GM18907 (cell line): ENCODE measurements at regions not wholly inside any gene's neighbourhood (a gene's known extent, or its start where the extent isn't known, plus 50 kb on each side); places are given as distances from the start of the nearest gene placed in this dataset.

ENCODE experiments used
- ATAC-seq: cut with Tn5 transposase; IDR thresholded peaks from one replicate; pipeline ENCODE4 v1.9.1; 2021; ENCODE audit warnings: mild to moderate bottlenecking, moderate library complexity; ENCODE audit not compliant: unreplicated experiment

DNA sequence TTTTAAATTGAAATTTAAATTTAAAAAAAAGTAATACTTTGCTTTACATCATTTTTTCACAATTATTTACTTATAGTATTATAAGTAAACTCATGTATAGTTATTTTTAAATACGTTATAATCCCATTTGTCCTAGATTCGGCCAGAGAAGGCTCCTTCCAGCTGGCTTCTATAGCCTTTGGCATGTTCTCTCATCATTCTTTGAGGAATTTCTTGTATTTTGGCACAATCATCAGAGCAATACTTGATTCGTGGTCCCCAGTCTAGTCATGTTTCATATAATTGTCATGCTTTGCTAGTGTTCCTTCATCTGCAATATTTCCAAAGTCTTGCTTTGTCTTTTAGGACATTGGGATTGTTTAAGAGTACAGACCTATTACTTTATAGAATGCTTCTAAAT is 1037.9 kb upstream of the AGA start:
- no peak for ATAC-seq

GRCh38 chr4:178480881-178481280 is 1038.6 kb upstream of the AGA start:
- ATAC-seq: no peak

DNA sequence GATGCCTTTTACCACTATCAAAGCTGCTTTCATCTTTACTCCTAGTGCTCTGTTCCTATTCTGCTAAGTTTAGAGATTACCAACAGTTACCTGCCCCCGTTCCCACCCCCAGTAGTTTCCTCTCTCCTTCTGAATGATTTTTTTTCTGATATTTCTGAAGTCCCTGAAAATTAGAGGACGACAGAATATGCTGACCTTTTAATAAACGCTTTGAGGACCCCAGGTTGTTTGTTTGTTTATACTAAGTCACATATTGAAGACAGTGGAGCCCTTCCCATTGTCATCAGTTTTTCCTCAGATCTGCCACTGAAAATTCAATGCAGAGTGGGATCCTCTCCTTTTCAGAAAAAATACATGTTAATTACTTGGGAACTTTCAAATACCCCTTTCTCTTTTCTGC is 1039.3 kb upstream of the AGA start:
- ATAC-seq: no peak

DNA sequence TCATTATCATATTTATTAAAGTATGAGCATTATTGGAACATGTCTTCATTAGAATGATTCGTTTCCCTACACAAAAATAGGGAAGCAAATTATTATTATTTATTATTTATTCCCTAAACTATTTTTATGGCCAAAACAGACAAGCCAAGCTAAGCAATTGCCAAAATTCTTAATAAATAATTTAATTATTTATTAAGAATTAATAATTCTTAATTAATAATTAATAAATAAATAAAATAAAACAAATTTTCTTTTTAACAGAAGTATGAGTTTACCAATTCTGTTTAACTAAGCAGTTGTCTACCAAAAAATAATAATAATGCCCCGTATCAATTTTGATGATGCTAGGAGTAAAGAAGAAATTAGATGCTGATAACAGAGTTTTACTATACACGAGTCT is 1080.8 kb upstream of the AGA start:
- no peak for ATAC-seq

- no peak for ATAC-seq
Observed at GRCh38 chr4:178535939-178536579, 1093.8 kb upstream of the AGA start.

GRCh38 chr4:178553201-178553600 is 1111.0 kb upstream of the AGA start:
- no peak for ATAC-seq

- ATAC-seq: no peak
Observed at GRCh38 chr4:178554352-178554751, 1112.1 kb upstream of the AGA start.

DNA sequence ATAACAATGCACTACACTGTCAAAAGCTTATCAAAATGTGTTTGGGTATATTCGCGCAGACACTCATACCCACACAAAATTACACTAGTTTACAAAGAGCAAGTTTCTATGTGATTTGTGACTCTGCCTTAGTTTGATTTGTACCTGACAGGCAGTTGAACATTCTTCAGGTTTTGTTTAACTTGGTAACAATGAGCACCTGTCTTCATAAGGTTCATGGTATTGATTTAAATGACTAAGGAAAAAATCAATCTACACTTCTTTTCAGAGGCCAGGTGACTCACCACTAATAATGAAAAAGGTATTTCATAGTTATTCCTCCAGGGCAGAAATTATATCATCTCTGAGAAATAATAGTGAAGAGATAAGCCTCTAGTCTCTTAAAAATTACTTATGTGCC is 1114.6 kb upstream of the AGA start:
- ATAC-seq: no peak

DNA sequence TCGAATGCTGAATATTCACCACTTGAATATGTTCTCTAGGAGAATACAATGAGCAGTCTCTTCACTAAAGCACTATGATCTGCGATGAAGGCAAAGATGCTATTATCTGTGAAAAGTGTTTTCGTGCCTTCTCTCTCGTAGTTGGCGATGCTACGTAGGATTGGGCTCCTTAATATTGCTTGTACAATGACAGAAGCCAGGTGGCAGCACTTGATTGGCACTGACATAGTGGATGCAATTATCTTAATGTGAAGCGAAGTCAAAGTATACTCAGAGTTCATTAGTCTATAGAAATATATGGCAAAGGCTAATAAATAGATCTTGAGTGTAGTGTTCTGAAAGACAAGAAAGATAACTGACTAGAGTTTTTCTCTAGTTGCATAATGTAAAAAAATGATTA is 1135.7 kb upstream of the AGA start:
- no peak for ATAC-seq

- no peak for ATAC-seq
Observed at GRCh38 chr4:178595500-178596138, 1153.4 kb upstream of the AGA start.

- ATAC-seq: no peak
Observed at GRCh38 chr4:178598672-178599071, 1156.4 kb upstream of the AGA start.

GRCh38 chr4:178599521-178599920 is 1157.3 kb upstream of the AGA start:
- ATAC-seq: no peak

DNA sequence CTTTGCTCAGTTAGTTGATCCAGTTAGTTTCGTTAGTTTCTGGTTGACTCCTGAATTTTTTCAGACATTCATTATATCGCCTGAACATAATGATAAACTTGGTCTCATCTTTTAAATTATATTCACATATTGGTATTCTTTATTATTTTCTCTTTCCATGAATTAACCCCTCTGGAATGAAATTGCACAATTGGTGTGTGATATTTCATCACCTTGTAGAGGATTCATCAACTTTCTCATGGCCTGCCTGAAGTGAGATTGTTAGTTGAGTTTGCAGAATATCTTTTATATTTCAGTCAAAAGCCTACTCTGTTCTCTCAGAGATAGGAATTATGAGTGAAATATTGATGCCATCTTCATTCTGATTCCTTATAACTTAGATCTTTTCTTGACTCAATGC is 1160.6 kb upstream of the AGA start:
- no peak for ATAC-seq

- ATAC-seq: no peak
Observed at GRCh38 chr4:178611062-178611461, 1168.8 kb upstream of the AGA start.

- ATAC-seq: no peak
Observed at GRCh38 chr4:178612733-178613132, 1170.5 kb upstream of the AGA start.

GRCh38 chr4:178632415-178632814 is 1190.2 kb upstream of the AGA start:
- no peak for ATAC-seq

- no peak for ATAC-seq
Observed at GRCh38 chr4:178633263-178633662, 1191.0 kb upstream of the AGA start.

DNA sequence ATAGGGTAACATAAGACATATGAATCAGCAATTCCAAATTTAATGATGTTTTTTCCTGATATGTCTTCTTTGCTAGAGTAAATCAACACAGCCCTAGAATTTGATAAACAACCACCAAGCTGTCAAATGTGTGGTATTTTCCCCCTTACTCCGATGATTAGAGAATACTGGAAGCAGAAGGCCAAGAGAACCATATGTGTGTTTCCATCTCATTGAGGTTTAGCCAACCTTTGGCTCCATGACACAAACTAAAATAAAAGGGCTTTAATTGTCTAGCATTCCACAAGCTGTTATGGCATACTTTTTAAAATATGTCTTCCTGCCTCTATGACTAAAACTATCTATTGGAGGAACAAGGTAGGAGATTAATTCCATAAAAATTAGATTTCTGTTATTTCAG is 1222.4 kb upstream of the AGA start:
- ATAC-seq: no peak

- no peak for ATAC-seq
Observed at GRCh38 chr4:178665916-178666315, 1223.7 kb upstream of the AGA start.

GRCh38 chr4:178671766-178672165 is 1229.5 kb upstream of the AGA start:
- no peak for ATAC-seq

GRCh38 chr4:178672512-178672911 is 1230.3 kb upstream of the AGA start:
- no peak for ATAC-seq

DNA sequence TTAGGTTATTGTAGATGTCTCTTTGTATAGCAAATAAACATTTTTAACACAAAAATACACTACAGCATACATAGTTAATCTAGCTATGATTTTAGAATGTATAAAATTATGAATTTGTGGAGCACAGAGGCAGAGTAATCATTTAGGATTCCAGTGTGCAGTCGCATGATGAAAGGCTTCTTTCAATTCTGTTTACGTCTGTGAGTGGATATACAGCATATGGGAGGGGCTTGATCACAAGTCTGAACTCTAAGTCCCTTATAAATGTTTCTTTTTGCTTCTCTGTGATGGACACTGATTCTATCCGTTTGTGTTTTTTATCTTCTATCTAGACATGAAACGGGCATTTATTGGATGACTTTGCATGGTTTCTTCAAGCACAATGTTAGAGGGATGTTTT is 1239.6 kb upstream of the AGA start:
- no peak for ATAC-seq

DNA sequence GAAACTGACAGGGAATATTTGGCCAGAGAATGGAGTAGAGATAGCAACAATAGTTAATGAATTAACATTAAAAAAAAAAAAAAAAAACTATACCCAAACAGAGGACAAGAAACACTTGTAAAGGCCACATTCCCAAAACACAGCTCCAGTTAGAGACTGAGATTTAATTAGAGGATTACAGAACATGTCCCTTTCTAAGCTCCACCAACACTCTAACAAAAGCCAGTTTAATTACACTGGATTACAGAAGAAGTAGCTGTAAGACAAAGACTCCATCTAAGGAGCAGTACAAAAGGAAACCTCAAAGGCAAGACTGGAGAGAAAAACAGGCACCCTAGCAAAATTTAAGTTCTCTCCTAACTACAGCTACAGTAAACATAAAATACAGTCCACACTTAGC is 1247.7 kb upstream of the AGA start:
- no peak for ATAC-seq
